ENCODE measurements at regions not wholly inside any gene's neighbourhood (a gene's known extent, or its start where the extent isn't known, plus 50 kb on each side); places are given as distances from the start of the nearest gene placed in this dataset.

GRCh38 chr5:79857714-79858409 is 133.2 kb downstream of the MTX3 start:
- TF ChIP-seq CTCF (IDR thresholded peaks at IDR 0.05) (peak; percentile 89 to 96 (median 94)), POLR2A (IDR thresholded peaks at IDR 0.05) (no peak)

Measured in breast epithelium (tissue), 3 donors.